Nephron (organoid): ENCODE measurements at regions not wholly inside any gene's neighbourhood (a gene's known extent, or its start where the extent isn't known, plus 50 kb on each side); places are given as distances from the start of the nearest gene placed in this dataset.

Source experiments
- H3K27ac Mint-ChIP-seq, 3 experiments: 2 replicates each; pipeline ENCODE4 v1.8.0; 2020; ENCODE audit warnings: mixed read lengths in 3 of 3, mild to moderate bottlenecking in 2 of 3, moderate library complexity in 1 of 3
- H3K27me3 Mint-ChIP-seq: 2 replicates; pipeline ENCODE4 v1.8.0; 2021; ENCODE audit warnings: low read depth, mild to moderate bottlenecking, moderate library complexity, mixed read lengths
- H3K36me3 Mint-ChIP-seq: 2 replicates; pipeline ENCODE4 v1.8.0; 2020; ENCODE audit warnings: low read depth, mixed read lengths
- H3K4me1 Mint-ChIP-seq: 2 replicates; pipeline ENCODE4 v1.8.0; 2020; ENCODE audit warnings: mixed read lengths
- H3K4me3 Mint-ChIP-seq, 3 experiments: 2 replicates each; pipeline ENCODE4 v1.8.0; 2020; ENCODE audit warnings: mild to moderate bottlenecking in 3 of 3, mixed read lengths in 3 of 3, moderate library complexity in 2 of 3
- H3K9me3 Mint-ChIP-seq: 2 replicates; pipeline ENCODE4 v1.8.0; 2020; ENCODE audit warnings: mixed read lengths
- TF ChIP-seq, protein P1 (sequence below), 3 experiments: fragments of 200-600 bp; sonication (generic); IDR thresholded peaks; one replicate each; pipeline ENCODE4 v1.5.0; 2021; ENCODE audit warnings: antibody characterized with exemption in 3 of 3; ENCODE audit not compliant: unreplicated experiment in 3 of 3

GRCh38 chr2:21543630-21544029 is 419.9 kb downstream of the TDRD15 start:
- Mint-ChIP-seq H3K4me3 (no peak overlapping the region), H3K36me3 (no peaks in the 10 kb centered on the region), H3K9me3 (no peaks in the 10 kb centered on the region), H3K27ac (no peak overlapping the region), H3K27me3 (no peaks in the 10 kb centered on the region), H3K4me1 (no peaks in the 10 kb centered on the region)
- TF ChIP-seq, protein P1, sequence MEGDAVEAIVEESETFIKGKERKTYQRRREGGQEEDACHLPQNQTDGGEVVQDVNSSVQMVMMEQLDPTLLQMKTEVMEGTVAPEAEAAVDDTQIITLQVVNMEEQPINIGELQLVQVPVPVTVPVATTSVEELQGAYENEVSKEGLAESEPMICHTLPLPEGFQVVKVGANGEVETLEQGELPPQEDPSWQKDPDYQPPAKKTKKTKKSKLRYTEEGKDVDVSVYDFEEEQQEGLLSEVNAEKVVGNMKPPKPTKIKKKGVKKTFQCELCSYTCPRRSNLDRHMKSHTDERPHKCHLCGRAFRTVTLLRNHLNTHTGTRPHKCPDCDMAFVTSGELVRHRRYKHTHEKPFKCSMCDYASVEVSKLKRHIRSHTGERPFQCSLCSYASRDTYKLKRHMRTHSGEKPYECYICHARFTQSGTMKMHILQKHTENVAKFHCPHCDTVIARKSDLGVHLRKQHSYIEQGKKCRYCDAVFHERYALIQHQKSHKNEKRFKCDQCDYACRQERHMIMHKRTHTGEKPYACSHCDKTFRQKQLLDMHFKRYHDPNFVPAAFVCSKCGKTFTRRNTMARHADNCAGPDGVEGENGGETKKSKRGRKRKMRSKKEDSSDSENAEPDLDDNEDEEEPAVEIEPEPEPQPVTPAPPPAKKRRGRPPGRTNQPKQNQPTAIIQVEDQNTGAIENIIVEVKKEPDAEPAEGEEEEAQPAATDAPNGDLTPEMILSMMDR (IDR thresholded peaks at IDR 0.05; ENCODE audit: unreplicated experiment in 3 of 3) = no peak

DNA sequence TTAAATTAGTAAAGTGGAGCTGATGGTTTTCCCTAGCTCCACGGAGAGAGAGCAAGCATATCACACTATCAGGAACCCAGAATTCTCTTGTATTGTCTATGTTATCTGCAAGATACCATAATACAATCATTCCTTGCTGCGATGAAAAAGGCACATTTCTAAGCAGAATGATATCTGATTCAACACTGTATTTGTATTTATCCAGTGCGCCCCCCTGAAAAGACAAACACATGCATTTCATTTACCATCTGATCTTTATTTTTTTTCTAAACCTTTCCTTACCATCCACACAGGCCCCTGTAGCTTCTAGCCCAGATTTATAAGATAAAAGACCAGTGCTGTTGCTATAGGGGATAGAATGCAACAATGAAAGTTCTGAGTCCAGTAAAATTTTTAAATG is 420.6 kb downstream of the TDRD15 start:
- no peak overlapping the region for H3K27ac Mint-ChIP-seq
- TF ChIP-seq, protein P1 (IDR thresholded peaks at IDR 0.05; ENCODE audit: unreplicated experiment in 3 of 3) = no peak

DNA sequence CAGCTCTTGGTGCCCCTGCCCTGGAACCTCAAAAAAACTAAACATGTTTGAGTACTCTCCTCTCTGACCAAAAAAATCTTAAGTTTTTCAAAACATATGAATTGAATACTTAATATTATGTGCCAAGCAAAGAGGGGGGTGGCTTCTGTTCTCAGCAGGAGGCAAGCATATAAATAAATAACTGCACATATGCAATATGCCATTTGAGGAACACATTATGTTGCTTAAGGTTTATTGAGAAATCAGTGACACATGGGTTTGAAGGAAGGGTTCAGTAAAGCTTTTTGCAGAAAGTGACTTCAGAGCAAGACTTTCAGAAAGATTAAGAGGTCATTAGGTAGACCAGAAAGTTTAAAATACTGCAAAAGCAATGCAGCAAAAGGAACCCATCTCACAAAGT is 429.2 kb downstream of the TDRD15 start:
- Mint-ChIP-seq H3K36me3 (no peaks in the 10 kb centered on the region), H3K27me3 (peaks cover 3% of the 10 kb centered on the region), H3K4me3 (no peak overlapping the region), H3K4me1 (no peaks in the 10 kb centered on the region), H3K27ac (no peak overlapping the region), H3K9me3 (peaks cover 7% of the 10 kb centered on the region)
- TF ChIP-seq, protein P1 (IDR thresholded peaks at IDR 0.05; ENCODE audit: unreplicated experiment in 3 of 3) = no peak

More for the DNA sequence above, 420.6 kb downstream of the TDRD15 start:
- no peaks in the 10 kb centered on the region for H3K4me1 Mint-ChIP-seq
- peaks cover 3% of the 10 kb centered on the region for H3K27me3 Mint-ChIP-seq
- H3K36me3 Mint-ChIP-seq = no peaks in the 10 kb centered on the region
- no peak overlapping the region for H3K4me3 Mint-ChIP-seq
- H3K9me3 Mint-ChIP-seq = no peaks in the 10 kb centered on the region

GRCh38 chr2:21559351-21559750 is 435.6 kb downstream of the TDRD15 start:
- Mint-ChIP-seq H3K27ac (no peak overlapping the region), H3K9me3 (peaks cover 4% of the 10 kb centered on the region), H3K27me3 (peaks cover 6% of the 10 kb centered on the region), H3K36me3 (no peaks in the 10 kb centered on the region), H3K4me3 (no peak overlapping the region), H3K4me1 (no peaks in the 10 kb centered on the region)
- TF ChIP-seq, protein P1 (IDR thresholded peaks at IDR 0.05; ENCODE audit: unreplicated experiment in 3 of 3) = no peak

- Mint-ChIP-seq H3K27me3 (peaks cover 6% of the 10 kb centered on the region), H3K27ac (no peak overlapping the region), H3K4me1 (no peaks in the 10 kb centered on the region), H3K36me3 (no peaks in the 10 kb centered on the region), H3K9me3 (no peaks in the 10 kb centered on the region), H3K4me3 (no peak overlapping the region)
- TF ChIP-seq, protein P1 (IDR thresholded peaks at IDR 0.05; ENCODE audit: unreplicated experiment in 3 of 3) = no peak
These were observed 438.2 kb downstream of the TDRD15 start for GRCh38 chr2:21561965-21562364.

DNA sequence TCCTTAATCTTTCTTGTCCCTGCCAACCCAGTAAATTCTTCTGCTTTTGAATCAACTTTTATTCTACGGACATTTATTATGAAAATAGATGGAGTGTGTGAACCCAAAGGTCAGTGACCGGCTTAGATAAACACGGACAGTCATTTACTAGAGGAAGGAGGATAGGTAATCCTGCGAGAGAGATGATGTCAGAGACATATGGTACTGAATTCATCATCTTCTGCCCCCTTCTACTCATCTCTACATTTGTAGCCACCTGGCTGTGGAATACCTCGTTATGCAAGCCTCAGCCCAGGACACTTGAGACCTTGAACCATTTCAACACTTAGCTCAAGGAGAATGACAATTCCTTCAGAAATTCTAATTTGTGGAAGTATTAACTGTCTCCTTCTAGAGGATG is 443.6 kb downstream of the TDRD15 start:
- TF ChIP-seq, protein P1 (IDR thresholded peaks at IDR 0.05; ENCODE audit: unreplicated experiment in 3 of 3) = no peak
- Mint-ChIP-seq H3K4me3 (no peak overlapping the region), H3K36me3 (no peaks in the 10 kb centered on the region), H3K4me1 (no peaks in the 10 kb centered on the region), H3K27ac (no peak overlapping the region), H3K9me3 (peaks cover 3% of the 10 kb centered on the region), H3K27me3 (no peaks in the 10 kb centered on the region)
